GM21737 (cell line): ENCODE measurements at regions not wholly inside any gene's neighbourhood (a gene's known extent, or its start where the extent isn't known, plus 50 kb on each side); places are given as distances from the start of the nearest gene placed in this dataset.
"Not testable (repeated sequence)": the region's sequence is repeated elsewhere in the genome, so short reads cannot be mapped to it uniquely, and the experiment has no call there.

Experiments used
- ATAC-seq: cut with Tn5 transposase; IDR thresholded peaks from one replicate; pipeline ENCODE4 v1.9.1; 2021; ENCODE audit warnings: mild to moderate bottlenecking, moderate library complexity; ENCODE audit not compliant: unreplicated experiment

DNA sequence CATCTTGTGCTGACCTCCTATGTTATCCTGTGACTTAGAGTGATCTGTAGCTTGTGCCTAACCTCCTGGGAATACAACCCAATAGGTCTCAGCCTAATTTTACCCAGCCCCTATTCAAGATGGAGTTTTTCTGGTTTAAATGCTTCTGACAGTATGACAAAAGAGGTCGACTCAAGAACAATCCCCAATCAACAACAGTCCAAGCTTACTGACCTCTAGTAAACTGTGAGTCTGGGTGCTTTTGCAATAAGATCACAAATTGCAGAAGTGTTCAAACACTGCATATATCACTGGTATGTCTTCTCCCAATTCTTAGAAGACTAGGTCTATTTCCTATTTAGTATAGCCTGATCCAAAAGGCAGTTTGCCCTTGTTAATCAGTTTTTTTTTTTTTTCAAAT is 323.5 kb upstream of the PTGER4 start:
- ATAC-seq = no peak

DNA sequence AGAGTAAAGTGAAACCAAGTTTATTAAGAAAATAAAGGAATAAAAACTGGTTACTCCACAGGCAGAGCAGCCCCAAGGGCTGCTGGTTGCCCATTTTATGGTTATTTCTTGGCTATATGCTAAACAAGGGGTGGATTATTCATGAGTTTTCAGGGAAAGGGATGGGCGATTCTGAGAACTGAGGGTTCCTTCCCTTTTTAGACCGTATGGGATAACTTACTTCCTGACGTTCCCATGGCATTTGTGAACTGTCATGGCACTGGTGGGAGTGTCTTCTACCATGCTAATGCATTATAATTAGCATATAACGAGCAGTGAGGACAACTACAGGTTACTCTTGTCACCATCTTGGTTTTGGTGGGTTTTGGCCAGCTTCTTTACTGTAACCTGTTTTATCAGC is 323.9 kb upstream of the PTGER4 start:
- no peak for ATAC-seq

DNA sequence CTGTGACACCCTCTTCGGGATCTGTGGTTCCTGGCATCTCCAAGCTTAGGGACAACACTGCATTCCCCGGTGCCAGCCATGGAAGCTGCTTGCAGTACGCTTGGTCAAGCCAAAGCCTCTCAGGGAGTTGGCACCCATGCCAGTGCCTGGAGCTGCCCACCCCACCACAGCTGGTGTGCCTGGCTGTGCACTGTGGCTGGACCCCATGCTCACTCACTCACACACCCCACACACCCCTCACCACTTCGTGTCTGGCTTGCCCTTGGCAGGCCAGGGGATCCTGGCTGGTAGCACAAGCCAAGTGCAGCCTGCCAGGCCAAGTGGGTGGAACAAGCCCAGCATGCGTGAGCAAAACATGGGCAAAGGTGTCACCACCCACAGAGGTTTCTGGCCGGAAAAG is 324.5 kb upstream of the PTGER4 start:
- no peak for ATAC-seq

DNA sequence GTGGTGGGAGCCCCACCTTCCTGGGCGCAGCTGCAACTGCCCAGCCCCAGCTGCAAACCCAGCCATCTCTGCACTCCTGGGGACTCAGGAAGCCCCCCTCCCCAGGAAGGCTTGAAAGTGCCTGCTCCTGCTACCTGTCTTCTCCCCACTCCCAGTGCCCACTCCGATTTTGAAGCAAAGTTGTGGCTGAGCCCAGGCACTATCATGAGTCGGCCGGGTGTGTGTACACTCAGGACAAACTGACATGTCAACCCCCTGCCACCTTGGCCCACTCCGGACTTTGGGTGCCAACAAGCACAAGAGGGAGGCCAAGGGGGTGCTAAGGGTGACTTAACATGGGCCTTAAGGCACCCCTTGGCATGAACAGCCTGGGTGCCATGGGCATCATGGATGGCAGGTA is 325.5 kb upstream of the PTGER4 start:
- ATAC-seq = no peak

DNA sequence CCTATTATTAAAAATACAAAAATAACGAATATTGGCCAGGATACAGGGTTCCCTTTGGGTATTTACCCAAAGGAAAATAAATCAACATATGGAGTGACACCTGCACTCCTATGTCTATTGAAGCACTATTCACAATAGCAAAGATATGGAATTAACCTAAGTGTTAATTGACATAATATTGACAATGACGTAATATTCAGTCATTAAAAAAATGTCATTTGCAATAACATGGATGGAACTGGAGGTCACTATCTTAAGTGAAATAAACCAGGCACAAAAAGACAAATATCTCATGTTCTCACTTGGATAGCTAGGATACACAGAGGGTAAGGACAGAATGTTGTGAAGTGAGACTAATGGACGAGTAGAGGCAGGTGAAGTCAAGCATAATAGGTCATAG is 326.3 kb upstream of the PTGER4 start:
- no peak for ATAC-seq

DNA sequence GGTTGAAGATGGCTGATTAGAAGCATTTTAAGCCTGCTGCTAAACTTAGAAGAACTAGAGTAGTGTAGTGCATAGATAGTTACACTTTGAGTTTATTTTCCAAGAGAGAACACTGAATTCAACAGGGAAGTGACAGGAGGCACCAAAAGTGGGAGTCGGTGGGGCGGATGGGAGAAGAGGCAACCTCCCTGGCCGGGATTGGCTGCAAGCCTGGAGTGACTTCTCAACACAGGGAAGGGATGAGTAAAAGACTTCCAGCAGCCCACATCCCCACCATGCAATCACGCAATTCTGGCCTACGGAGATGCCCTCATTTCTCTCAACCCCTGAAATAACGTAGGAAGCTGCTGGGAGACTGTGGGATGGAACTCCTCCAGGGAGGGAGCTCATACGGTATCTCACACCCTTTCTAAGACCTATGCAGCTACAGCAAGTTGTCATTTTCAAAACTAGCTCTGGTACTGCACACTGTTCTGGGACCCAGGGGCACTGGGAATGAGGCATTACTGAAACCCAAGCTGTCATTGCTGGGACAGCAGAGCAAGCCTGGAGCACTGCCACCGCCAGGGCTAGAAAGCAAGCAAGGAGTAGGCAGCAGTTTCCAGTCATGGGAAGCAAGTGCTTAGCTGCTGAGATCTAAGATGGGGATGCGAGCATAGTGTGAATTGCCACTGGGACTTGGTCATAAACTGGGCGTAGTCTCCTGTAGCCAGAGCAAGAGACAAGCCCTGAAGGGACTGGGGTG is 331.6 kb upstream of the PTGER4 start:
- ATAC-seq = no peak

DNA sequence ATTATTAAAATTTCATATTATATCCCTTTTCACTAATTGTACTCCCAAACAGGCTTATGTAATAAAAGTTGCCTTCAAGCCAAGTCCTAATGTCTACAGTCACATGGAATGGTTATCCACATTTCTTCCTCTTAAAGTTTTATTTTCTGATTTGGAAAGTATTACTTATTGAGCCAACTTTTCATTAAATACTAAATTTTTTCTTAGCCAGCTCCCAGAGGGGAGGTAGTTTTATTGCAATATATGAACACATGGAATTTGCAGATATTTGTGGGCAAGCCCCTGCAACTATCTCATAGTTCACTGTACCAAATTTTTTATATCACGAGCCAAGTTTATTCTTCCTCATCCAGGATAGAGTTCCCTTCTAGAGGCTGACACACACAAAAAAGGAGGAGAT is 332.8 kb upstream of the PTGER4 start:
- no peak for ATAC-seq

DNA sequence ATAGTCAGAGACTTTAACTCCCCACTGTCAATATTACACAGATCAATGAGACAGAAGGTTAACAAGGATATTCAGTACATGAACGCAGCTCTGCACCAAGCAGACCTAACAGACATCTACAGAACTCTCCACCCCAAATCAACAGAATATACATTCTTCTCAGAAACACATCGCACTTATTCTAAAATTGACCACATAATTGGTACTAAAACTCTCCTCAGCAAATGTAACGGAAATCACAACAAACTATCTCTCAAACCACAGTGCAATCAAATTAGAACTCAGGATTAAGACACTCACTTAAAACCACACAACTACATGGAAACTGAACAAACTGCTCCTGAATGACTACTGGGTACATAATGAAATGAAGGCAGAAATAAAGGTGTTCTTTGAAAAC is 341.3 kb upstream of the PTGER4 start:
- ATAC-seq = not testable (repeated sequence)

DNA sequence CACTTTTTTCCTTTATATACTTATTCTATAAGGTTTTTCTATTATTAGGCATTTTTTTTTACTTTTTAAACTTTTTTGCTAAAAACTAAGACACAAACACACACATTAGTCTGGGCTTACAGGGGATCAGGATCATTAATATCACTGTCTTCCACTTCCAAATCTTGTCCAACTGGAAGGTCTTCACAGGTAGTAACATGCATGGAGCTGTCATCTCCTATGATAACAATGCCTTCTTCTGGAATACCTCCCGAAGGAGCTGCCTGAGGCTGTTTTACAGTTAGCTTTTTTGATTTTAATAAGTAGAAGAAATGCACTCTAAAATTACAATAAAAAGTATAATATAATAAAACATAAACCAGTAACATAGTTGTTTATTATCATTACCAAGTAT is 345.5 kb upstream of the PTGER4 start:
- ATAC-seq = no peak

DNA sequence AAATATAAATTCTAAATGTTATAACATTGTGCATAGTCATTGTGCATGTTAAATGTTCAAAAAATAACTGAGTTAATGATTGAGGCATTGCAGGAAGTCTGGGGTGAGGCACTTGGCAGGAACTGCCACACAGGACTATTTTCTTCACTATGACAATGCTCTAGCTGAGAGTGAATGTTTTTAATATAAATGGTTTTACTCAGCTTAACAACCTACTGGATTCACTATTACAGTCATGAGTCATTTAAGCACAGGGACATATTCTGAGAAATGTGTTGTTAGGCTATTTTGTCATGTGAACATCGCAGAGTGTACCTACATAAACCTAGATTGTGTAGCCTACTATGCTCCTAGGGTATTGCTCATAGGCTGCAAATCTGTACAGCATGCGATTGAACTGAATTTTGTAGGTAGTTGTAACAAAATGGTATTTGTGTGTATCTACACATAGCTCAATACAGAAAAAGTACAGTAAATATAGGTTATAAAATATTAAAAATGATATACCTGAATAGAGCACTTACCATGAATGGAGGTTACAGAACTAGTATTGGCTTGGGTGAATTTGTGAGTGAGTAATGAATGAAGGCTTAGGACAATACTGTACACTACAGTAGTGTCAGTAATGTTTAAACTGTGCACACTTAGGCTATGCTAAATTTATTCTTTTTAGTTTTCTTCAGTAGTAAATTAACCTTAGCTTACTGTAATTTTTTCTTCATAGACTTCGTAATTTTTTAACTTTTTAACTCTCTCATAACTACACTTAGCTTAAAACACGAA is 346.1 kb upstream of the PTGER4 start:
- ATAC-seq = peak; percentile 60

DNA sequence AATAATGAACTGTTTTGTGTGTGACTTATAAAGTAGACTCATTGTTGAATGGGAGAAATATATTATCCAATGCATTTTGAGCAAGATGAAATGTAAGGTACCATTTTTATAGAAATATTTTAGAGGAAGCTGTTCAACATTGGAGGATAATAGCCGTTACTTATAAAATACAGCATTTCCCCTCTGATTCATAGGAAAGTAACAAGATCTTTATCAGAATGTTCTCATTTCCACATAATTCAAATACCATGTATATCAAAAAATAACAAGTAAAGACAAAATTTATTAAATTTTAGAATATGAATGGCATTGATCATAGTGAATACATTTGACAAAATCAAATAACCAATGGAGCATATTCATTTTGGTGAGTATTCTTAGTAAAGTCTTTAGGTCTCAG is 346.7 kb upstream of the PTGER4 start:
- ATAC-seq = no peak

DNA sequence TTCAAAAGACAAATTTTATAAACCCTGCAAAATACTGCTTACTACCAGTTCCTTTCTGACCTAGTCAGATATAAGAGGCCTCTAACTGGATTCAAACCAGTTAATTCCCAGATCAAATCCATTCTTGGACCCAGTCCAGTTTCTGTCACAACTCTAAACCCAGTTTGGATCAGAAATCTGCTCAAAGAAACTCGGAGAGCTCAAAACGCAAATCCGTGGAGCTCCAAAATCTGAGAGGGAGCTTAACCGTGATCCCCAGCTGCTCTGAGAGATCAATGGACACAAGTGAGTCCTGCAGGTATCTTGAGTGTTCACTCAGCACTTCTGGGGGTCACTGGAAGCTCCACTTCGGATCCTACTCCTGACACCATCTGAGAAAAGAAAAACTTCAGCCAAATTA is 348.1 kb upstream of the PTGER4 start:
- ATAC-seq = no peak

DNA sequence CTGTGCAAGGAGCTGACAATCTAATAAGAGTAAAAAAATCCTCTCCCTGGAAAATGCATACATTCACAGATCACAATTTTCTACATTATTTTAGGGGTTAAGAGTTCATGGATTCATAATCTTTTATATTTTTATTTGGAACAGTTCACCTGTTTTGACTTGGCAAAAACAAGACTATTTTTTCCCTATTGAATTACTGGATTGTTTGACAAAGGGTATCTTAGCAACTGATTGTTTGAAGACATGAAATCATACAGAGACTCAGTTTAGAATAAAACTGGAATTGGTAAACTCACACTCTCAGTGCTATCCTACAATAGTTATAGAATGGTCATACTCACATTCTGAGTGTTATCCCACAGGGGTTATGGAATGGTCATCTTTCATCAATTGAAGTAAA is 358.2 kb upstream of the PTGER4 start:
- no peak for ATAC-seq

DNA sequence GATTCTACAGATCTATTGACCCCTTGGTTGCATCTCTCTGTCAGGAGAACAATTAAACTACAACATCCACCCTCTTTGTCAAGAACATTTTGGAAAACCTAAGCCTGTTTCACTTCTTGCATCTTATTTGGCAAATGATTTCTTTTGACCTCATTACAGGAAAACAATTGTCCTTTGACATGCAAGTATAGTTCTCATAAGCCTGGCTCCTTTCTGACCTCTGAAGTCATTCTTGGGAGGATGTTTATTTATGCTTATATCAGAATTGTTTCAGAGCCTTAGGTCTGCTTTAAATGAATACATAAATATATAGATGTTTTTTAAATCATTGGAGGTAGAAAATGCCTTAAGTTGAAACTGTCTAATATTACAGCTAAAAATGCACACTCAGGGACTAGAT is 361.3 kb upstream of the PTGER4 start:
- no peak for ATAC-seq

DNA sequence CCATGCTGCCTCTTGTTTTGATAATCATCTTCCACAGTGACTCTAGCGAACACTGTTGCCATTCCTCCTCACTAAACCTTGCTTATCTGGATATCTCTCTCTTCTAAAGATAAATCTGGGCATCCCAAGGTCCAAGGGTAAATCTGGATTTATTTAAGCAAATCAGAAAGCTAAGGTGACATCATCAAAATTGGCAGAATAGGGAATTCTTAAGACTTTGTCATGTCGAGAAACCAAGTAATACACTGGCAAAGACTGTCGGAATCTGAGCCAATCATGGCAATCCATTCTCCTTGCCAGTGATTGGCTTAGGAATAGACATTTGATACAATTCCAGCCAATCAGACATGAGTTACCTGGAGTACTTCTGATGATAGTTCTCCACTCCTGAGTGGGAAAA is 362.7 kb upstream of the PTGER4 start:
- ATAC-seq = no peak

DNA sequence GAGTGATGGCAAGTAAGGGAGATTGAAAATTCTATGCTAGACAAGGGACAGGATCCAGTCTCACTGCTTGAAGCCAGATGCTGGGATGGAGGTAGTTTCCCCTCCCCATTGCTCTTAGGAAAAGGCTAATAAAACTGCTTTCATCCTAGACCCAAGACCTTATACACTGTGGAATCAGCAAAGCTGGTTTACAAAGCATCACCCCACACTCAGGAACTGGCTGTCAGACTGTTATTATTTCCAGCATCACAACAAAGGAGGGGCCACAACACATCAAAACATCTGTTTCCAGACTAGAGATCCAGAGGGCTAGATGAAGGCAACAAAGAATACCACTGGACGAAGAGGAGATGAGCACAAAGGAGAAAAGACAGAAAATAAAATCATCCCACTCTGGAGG is 364.6 kb upstream of the PTGER4 start:
- no peak for ATAC-seq

DNA sequence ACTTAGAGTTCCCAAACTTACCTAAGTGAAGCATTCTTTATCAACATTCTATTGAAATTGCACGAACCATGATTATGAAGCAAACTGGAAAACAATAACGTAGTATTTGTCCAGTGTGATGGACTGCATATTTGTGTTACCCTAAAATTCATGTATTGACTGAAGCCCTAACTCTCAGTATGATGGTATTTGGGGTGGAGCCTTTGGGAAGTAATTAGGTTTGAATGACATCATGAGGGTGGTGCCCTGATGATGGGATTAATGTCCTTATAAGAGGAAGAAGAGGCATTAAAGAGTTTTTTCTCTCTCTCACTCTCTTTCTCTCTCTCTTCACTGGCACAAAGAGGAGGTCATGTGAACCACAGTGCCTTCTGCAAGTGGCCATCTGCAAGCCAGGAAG is 365.4 kb upstream of the PTGER4 start:
- ATAC-seq = no peak

DNA sequence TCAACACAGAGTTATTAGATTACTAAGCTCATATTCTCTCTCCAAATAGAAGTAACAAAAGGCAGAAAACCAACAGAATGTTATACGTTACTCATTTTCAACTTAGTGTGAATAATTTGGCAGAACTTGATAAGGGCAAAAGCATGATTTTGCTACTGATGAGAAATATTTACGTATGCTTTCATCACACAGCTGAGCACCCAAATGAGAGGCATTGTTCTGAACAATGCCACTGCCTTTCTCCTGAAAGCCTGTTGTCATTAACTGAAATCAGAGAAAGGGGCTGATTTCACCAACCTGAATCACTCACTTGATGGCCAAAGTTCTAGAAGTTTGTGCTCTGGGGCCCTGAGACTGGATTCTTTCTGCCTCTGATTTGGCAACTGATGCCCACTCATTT is 367.5 kb upstream of the PTGER4 start:
- no peak for ATAC-seq

DNA sequence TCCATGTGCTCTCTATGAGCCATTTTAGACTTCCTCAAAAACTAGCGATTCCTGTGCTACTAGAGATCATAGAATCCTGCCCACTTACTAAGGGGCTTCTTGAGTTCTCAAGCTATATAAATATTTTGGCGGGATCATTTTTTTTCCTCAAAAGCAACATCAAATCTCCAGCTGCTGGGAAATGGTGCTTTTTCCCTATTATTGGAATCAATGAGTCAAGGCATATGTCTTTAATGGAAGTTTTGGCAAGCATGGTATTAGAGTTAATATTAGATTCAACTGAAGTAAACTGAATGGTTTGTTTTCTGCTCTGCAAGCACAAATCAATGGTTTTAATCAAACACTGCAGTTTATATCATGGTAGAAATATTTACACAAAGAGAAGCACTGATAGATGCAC is 369.9 kb upstream of the PTGER4 start:
- no peak for ATAC-seq

DNA sequence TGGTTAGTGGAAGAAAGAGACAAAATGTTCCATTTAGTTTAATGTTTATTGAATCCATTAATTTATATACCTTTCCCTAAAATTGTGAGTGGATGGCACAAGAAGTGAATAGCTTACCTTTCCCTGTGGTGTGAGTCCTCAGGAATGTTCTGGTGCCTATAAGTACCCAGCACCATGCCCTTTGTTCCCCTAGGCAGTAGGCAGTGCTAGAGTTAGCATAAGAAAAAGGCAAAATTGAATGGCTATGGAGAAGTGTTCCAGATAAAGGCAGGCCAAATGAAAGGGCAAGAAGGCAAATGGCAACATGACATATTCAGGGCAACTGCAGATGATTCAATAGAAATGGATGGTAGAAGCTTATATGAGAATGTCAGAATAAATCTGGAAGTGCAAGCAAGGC is 370.8 kb upstream of the PTGER4 start:
- no peak for ATAC-seq

DNA sequence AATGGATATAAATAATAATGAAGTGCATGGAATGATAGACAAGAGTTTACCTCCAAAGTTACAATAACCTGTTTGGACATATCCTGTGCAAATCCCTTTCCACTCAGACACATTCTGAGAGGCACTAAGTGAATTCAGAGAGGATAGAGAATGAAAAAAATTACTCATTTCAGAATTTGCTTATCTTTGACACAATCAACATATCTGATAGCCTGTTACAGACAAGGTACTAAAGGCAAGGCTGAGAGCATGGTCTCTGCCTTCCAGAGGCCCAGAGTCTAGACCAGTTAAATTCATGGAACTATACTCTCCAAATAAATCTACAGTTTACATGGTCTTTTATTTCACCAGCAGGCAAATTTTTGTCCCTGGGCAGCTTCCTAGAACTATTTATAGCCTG is 371.8 kb upstream of the PTGER4 start:
- ATAC-seq = no peak

DNA sequence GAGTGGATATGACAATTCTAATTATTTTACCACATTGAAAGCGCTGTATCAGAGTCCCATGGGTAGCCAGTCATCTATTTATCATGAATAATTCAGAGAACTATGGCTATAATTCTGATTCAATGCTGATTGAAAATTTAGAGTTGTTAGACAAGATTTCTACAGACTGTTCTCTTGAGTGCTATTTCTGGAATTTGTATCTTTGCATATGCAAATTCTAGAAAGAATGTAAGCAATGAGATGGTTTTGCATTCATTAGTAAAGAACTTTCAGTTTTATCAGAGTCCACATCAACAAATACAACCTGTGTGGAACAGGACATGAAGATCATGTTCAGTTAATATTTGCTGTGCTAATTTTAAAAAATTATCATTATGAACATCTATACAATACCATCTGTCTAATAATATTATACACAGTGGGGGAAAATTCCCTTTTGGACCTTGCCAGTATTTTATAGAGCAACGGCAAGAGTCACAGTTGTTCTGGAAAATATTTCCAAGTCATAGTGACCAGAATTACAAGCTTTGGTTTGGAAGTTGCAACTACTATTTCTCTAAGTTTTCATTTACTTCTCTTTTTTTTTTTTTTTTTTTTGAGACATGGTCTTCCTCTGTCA is 372.7 kb upstream of the PTGER4 start:
- ATAC-seq = no peak
